SK-N-SH treated with all-trans-retinoic acid at 6 μM for 48 hours (cell line): ENCODE measurements at regions not wholly inside any gene's neighbourhood (a gene's known extent, or its start where the extent isn't known, plus 50 kb on each side); places are given as distances from the start of the nearest gene placed in this dataset.

Experiments used
- ATAC-seq: fragments of 200-7000 bp; cut with Tn5 transposase; 3 replicates; pipeline ENCODE4 v1.9.1; 2020; ENCODE audit warnings: mild to moderate bottlenecking, moderate library complexity
- BACH2 ChIP-seq: fragments of 250-450 bp; sonication (Bioruptor Pico); IDR thresholded peaks from 2 replicates; pipeline ENCODE4 v1.9.0; 2021; ENCODE audit warnings: mild to moderate bottlenecking, borderline replicate concordance
- CREB5 ChIP-seq: fragments of 250-450 bp; sonication (Bioruptor Pico); IDR thresholded peaks from 2 replicates; pipeline ENCODE4 v1.5.1; 2020; ENCODE audit warnings: low read depth, mild to moderate bottlenecking, moderate library complexity
- CSDC2 ChIP-seq: fragments of 250-450 bp; sonication (Bioruptor Pico); IDR thresholded peaks from 2 replicates; pipeline ENCODE4 v1.5.0; 2020; ENCODE audit warnings: mild to moderate bottlenecking, moderate library complexity
- CSRNP3 ChIP-seq: fragments of 250-450 bp; sonication (Bioruptor Pico); IDR thresholded peaks from 2 replicates; pipeline ENCODE4 v1.5.1; 2021; ENCODE audit warnings: mild to moderate bottlenecking, moderate library complexity
- ESRRG ChIP-seq: fragments of 250-450 bp; sonication (Bioruptor Pico); IDR thresholded peaks from 2 replicates; pipeline ENCODE4 v1.6.1; 2021; ENCODE audit warnings: mild to moderate bottlenecking
- GLIS3 ChIP-seq: fragments of 250-450 bp; sonication (Bioruptor Pico); IDR thresholded peaks from 2 replicates; pipeline ENCODE4 v1.5.0; 2020; ENCODE audit warnings: mild to moderate bottlenecking, moderate library complexity
- ISL1 ChIP-seq: fragments of 250-450 bp; sonication (Bioruptor Pico); IDR thresholded peaks from 2 replicates; pipeline ENCODE4 v2.1.2; 2022; ENCODE audit warnings: mild to moderate bottlenecking, moderate library complexity
- OSR1 ChIP-seq: fragments of 250-450 bp; sonication (Bioruptor Pico); IDR thresholded peaks from 2 replicates; pipeline ENCODE4 v1.8.0; 2022; ENCODE audit warnings: moderate library complexity, mild to moderate bottlenecking, inconsistent platforms
- POU6F1 ChIP-seq: fragments of 250-450 bp; sonication (Bioruptor Pico); IDR thresholded peaks from 2 replicates; pipeline ENCODE4 v1.8.0; 2021; ENCODE audit warnings: low read depth, mild to moderate bottlenecking, moderate library complexity, borderline replicate concordance
- PPARA ChIP-seq: fragments of 250-450 bp; sonication (Bioruptor Pico); IDR thresholded peaks from 2 replicates; pipeline ENCODE4 v1.5.0; 2020; ENCODE audit warnings: mild to moderate bottlenecking, borderline replicate concordance
- RARB ChIP-seq: fragments of 250-450 bp; sonication (Bioruptor Pico); IDR thresholded peaks from 2 replicates; pipeline ENCODE4 v1.8.0; 2021; ENCODE audit warnings: mild to moderate bottlenecking, moderate library complexity
- SNAI2 ChIP-seq: fragments of 250-450 bp; sonication (Bioruptor Pico); IDR thresholded peaks from 2 replicates; pipeline ENCODE4 v1.5.0; 2020; ENCODE audit warnings: mild to moderate bottlenecking, moderate library complexity
- TCF4 ChIP-seq: fragments of 250-450 bp; sonication (Bioruptor Pico); IDR thresholded peaks from 2 replicates; pipeline ENCODE4 v1.8.0; 2021; ENCODE audit warnings: mild to moderate bottlenecking, moderate library complexity, borderline replicate concordance
- TOX ChIP-seq: fragments of 250-450 bp; sonication (Bioruptor Pico); IDR thresholded peaks from 2 replicates; pipeline ENCODE4 v1.8.0; 2021; ENCODE audit warnings: mild to moderate bottlenecking, moderate library complexity, borderline replicate concordance
- TSHZ2 ChIP-seq: fragments of 250-450 bp; sonication (Bioruptor Pico); IDR thresholded peaks from 2 replicates; pipeline ENCODE4 v1.5.0; 2020; ENCODE audit warnings: mild to moderate bottlenecking, moderate library complexity
- ZC3H10 ChIP-seq: fragments of 250-450 bp; sonication (Bioruptor Pico); IDR thresholded peaks from 2 replicates; pipeline ENCODE4 v1.5.1; 2021; ENCODE audit warnings: mild to moderate bottlenecking, moderate library complexity
- ZFP3 ChIP-seq: fragments of 250-450 bp; sonication (Bioruptor Pico); IDR thresholded peaks from 2 replicates; pipeline ENCODE4 v1.5.0; 2020; ENCODE audit warnings: mild to moderate bottlenecking, moderate library complexity
- ZNF565 ChIP-seq: fragments of 450-650 bp; formaldehyde crosslinking; conservative IDR thresholded peaks from 2 replicates; pipeline ENCODE4 v1.5.0; 2020; ENCODE audit warnings: low read depth, mild to moderate bottlenecking, moderate library complexity
- ZNF70 ChIP-seq: fragments of 450-650 bp; formaldehyde crosslinking; IDR thresholded peaks from 2 replicates; pipeline ENCODE4 v1.5.0; 2020; ENCODE audit warnings: mild to moderate bottlenecking, moderate library complexity
- ZNF8 ChIP-seq: fragments of 450-650 bp; formaldehyde crosslinking; IDR thresholded peaks from 2 replicates; pipeline ENCODE4 v1.5.0; 2020; ENCODE audit warnings: mild to moderate bottlenecking, moderate library complexity

GRCh38 chr3:73245459-73245858 lies 184.0 kb downstream of the EBLN2 start:
- TF ChIP-seq ZC3H10 (CRISPR knock-in tag) = no peak
- no peak for ATAC-seq

GRCh38 chr3:73249047-73249446 lies 187.6 kb downstream of the EBLN2 start:
- TF ChIP-seq SNAI2 (CRISPR knock-in tag) (no peak), ZNF8 (no peak), TOX (CRISPR knock-in tag) (no peak), ESRRG (no peak), TCF4 (CRISPR knock-in tag) (no peak), GLIS3 (CRISPR knock-in tag) (no peak), TSHZ2 (CRISPR knock-in tag) (no peak), CSRNP3 (no peak), POU6F1 (CRISPR knock-in tag) (no peak), OSR1 (CRISPR knock-in tag) (no peak), CSDC2 (no peak), BACH2 (no peak)
- TF ChIP-seq, all 23 proteins: peak for 0
- no peak for ATAC-seq

- ATAC-seq = no peak
- TF ChIP-seq ISL1 (CRISPR knock-in tag) (no peak), PPARA (CRISPR knock-in tag) (no peak), TOX (CRISPR knock-in tag) (no peak), ZC3H10 (CRISPR knock-in tag) (no peak), ZFP3 (CRISPR knock-in tag) (no peak), OSR1 (CRISPR knock-in tag) (no peak), CREB5 (no peak), TCF4 (CRISPR knock-in tag) (no peak)
Measured at GRCh38 chr3:73254062-73254461, 192.6 kb downstream of the EBLN2 start.

GRCh38 chr3:73255609-73256029 lies 194.2 kb downstream of the EBLN2 start:
- ATAC-seq = peak; percentile 94
- peak; percentile 94 for TF ChIP-seq ISL1 (CRISPR knock-in tag)
- TF ChIP-seq RARB (CRISPR knock-in tag) = no peak
- peak; percentile 10; the same call in 1 of the 2 replicates for TF ChIP-seq CREB5

- ATAC-seq = no peak
- TF ChIP-seq GLIS3 (CRISPR knock-in tag) (no peak), ZNF70 (no peak), ZNF8 (no peak), CREB5 (no peak), ZFP3 (CRISPR knock-in tag) (no peak), POU6F1 (CRISPR knock-in tag) (no peak), ISL1 (CRISPR knock-in tag) (no peak), RARB (CRISPR knock-in tag) (no peak), OSR1 (CRISPR knock-in tag) (no peak), ESRRG (no peak), SNAI2 (CRISPR knock-in tag) (no peak), ZNF565 (CRISPR knock-in tag) (no peak)
- TF ChIP-seq, all 23 proteins: peak for 0
Measured at GRCh38 chr3:73257186-73257585, 195.7 kb downstream of the EBLN2 start.
